Muscle of leg (tissue), 3 donors: ENCODE measurements at regions not wholly inside any gene's neighbourhood (a gene's known extent, or its start where the extent isn't known, plus 50 kb on each side); places are given as distances from the start of the nearest gene placed in this dataset.
"Not testable (repeated sequence)": the region's sequence is repeated elsewhere in the genome, so short reads cannot be mapped to it uniquely, and the experiment has no call there.

Source experiments
- DNase-seq: peaks from one replicate; pipeline ENCODE4 v3.0.0; 2013
- H3K27ac ChIP-seq: one replicate; pipeline ENCODE4 v1.5.1; 2013; ENCODE audit warnings: mild to moderate bottlenecking, low read length, control low read depth
- H3K27me3 ChIP-seq: one replicate; pipeline ENCODE4 v1.6.1; 2013; ENCODE audit warnings: low read length; ENCODE audit not compliant: control insufficient read depth, insufficient read depth
- H3K36me3 ChIP-seq: one replicate; pipeline ENCODE4 v1.6.1; 2013; ENCODE audit warnings: low read length; ENCODE audit not compliant: control insufficient read depth, insufficient read depth
- H3K4me1 ChIP-seq: one replicate; pipeline ENCODE4 v1.6.1; 2013; ENCODE audit warnings: low read length; ENCODE audit not compliant: control insufficient read depth, insufficient read depth
- H3K4me3 ChIP-seq: one replicate; pipeline ENCODE4 v1.5.1; 2013; ENCODE audit warnings: low read length, control low read depth
- H3K9me3 ChIP-seq: replicated peaks from 2 replicates; pipeline ENCODE4 v1.6.1; 2013; ENCODE audit warnings: low read depth, low read length; ENCODE audit not compliant: control insufficient read depth
- WGBS: methylation state at CpG from one replicate; pipeline ENCODE4 v1.1.5; 2013; ENCODE audit warnings: missing lambda C conversion rate; ENCODE audit not compliant: insufficient coverage; 5-methylcytosine and 5-hydroxymethylcytosine counted together

GRCh38 chr10:29734962-29735627 is 100.3 kb upstream of the SVIL start:
- WGBS, result under 1% methylated on average over 77 of the region's 77 CpGs
- peak overlapping the region; percentile 86 for H3K4me3 ChIP-seq
- peaks cover 3% of the 10 kb centered on the region for H3K36me3 ChIP-seq
- H3K27ac ChIP-seq, result peak overlapping the region; percentile 74
- H3K27me3 ChIP-seq, result no peaks in the 10 kb centered on the region
- peak; percentile 81 for DNase-seq
- H3K4me1 ChIP-seq, result peaks cover 38% of the 10 kb centered on the region
- H3K9me3 ChIP-seq, result no peaks in the 10 kb centered on the region

GRCh38 chr10:29734640-29734961 is 99.8 kb upstream of the SVIL start:
- peaks cover 3% of the 10 kb centered on the region for H3K36me3 ChIP-seq
- H3K27me3 ChIP-seq, result no peaks in the 10 kb centered on the region
- H3K4me3 ChIP-seq, result peak overlapping the region; percentile 86
- H3K27ac ChIP-seq, result peak overlapping the region; percentile 74
- DNase-seq, result no peak
- WGBS, result 21% methylated on average over 4 of the region's 10 CpGs
- no peaks in the 10 kb centered on the region for H3K9me3 ChIP-seq
- peaks cover 38% of the 10 kb centered on the region for H3K4me1 ChIP-seq

- Histone ChIP-seq H3K9me3 (no peaks in the 10 kb centered on the region), H3K27me3 (no peaks in the 10 kb centered on the region), H3K4me3 (no peak overlapping the region), H3K36me3 (peaks cover 8% of the 10 kb centered on the region), H3K27ac (no peak overlapping the region), H3K4me1 (peaks cover 45% of the 10 kb centered on the region)
- no peak for DNase-seq
- no CpG with 5 or more reads among the region's 6 CpGs for WGBS
Measured at GRCh38 chr10:29733323-29733722, 98.6 kb upstream of the SVIL start.

GRCh38 chr10:29732918-29733317 is 98.1 kb upstream of the SVIL start:
- H3K27me3 ChIP-seq, result no peaks in the 10 kb centered on the region
- no peak for DNase-seq
- H3K4me1 ChIP-seq, result peaks cover 45% of the 10 kb centered on the region
- H3K27ac ChIP-seq, result no peak overlapping the region
- H3K4me3 ChIP-seq, result no peak overlapping the region
- WGBS, result no CpG with 5 or more reads among the region's 2 CpGs
- H3K36me3 ChIP-seq, result peaks cover 8% of the 10 kb centered on the region
- no peaks in the 10 kb centered on the region for H3K9me3 ChIP-seq

- Histone ChIP-seq H3K27me3 (no peaks in the 10 kb centered on the region), H3K27ac (peak overlapping the region; percentile 45), H3K9me3 (no peaks in the 10 kb centered on the region), H3K4me1 (peaks cover 45% of the 10 kb centered on the region), H3K36me3 (peaks cover 8% of the 10 kb centered on the region), H3K4me3 (no peak overlapping the region)
- 37% methylated on average over 9 of the region's 12 CpGs for WGBS
- DNase-seq, result peak; percentile 89
Measured at GRCh38 chr10:29731760-29732159, 97.0 kb upstream of the SVIL start.

- H3K27me3 ChIP-seq, result no peaks in the 10 kb centered on the region
- H3K36me3 ChIP-seq, result peaks cover 8% of the 10 kb centered on the region
- H3K4me1 ChIP-seq, result peaks cover 40% of the 10 kb centered on the region
- H3K9me3 ChIP-seq, result no peaks in the 10 kb centered on the region
- whole genome bisulfite sequencing, result 82% methylated on average over 5 of the region's 6 CpGs
- DNase-seq, result no peak
- H3K4me3 ChIP-seq, result no peak overlapping the region
- H3K27ac ChIP-seq, result peak overlapping the region; percentile 38
Measured at GRCh38 chr10:29730969-29731368, 96.2 kb upstream of the SVIL start.

- 57% methylated on average over 1 of the region's 5 CpGs for WGBS
- DNase-seq, result no peak
- Histone ChIP-seq H3K27ac (no peak overlapping the region), H3K4me1 (peaks cover 44% of the 10 kb centered on the region), H3K4me3 (no peak overlapping the region), H3K36me3 (peaks cover 8% of the 10 kb centered on the region), H3K27me3 (no peaks in the 10 kb centered on the region), H3K9me3 (no peaks in the 10 kb centered on the region)
Measured at GRCh38 chr10:29730458-29730857, 95.7 kb upstream of the SVIL start.

- Histone ChIP-seq H3K36me3 (peaks cover 8% of the 10 kb centered on the region), H3K4me1 (peaks cover 39% of the 10 kb centered on the region), H3K4me3 (no peak overlapping the region), H3K27ac (peak overlapping the region; percentile 31), H3K9me3 (no peaks in the 10 kb centered on the region), H3K27me3 (no peaks in the 10 kb centered on the region)
- DNase-seq, result no peak
- 42% methylated on average over 5 of the region's 6 CpGs for WGBS
Measured at GRCh38 chr10:29728541-29729049, 93.8 kb upstream of the SVIL start.

GRCh38 chr10:29725927-29726326 is 91.2 kb upstream of the SVIL start:
- H3K27ac ChIP-seq, H3K4me3 ChIP-seq: not testable (repeated sequence)
- whole genome bisulfite sequencing, result no CpG with 5 or more reads among the region's 1 CpG

GRCh38 chr10:29725133-29725720 is 90.5 kb upstream of the SVIL start:
- 60% methylated on average over 4 of the region's 6 CpGs for WGBS
- H3K9me3 ChIP-seq, result peaks cover 6% of the 10 kb centered on the region
- H3K27ac ChIP-seq, result peak overlapping the region; percentile 20
- DNase-seq, result peak; percentile 61
- H3K36me3 ChIP-seq, result peaks cover 6% of the 10 kb centered on the region
- H3K4me3 ChIP-seq, result no peak overlapping the region
- peaks cover 22% of the 10 kb centered on the region for H3K4me1 ChIP-seq
- H3K27me3 ChIP-seq, result no peaks in the 10 kb centered on the region

More at GRCh38 chr10:29725927-29726326, 91.2 kb upstream of the SVIL start:
- DNase-seq, H3K27me3 ChIP-seq, H3K36me3 ChIP-seq, H3K9me3 ChIP-seq: not testable (repeated sequence)
- H3K4me1 ChIP-seq, result peaks cover 28% of the 10 kb centered on the region
